COLO829 (cell line): ENCODE measurements at regions not wholly inside any gene's neighbourhood (a gene's known extent, or its start where the extent isn't known, plus 50 kb on each side); places are given as distances from the start of the nearest gene placed in this dataset.
A peak's percentile ranks its signal among the peaks of the same experiment; 100 is the strongest.

ENCODE experiments used
- DNase-seq: peaks from one replicate; pipeline ENCODE4 v3.0.0; 2012; ENCODE audit warnings: low spot score

DNA sequence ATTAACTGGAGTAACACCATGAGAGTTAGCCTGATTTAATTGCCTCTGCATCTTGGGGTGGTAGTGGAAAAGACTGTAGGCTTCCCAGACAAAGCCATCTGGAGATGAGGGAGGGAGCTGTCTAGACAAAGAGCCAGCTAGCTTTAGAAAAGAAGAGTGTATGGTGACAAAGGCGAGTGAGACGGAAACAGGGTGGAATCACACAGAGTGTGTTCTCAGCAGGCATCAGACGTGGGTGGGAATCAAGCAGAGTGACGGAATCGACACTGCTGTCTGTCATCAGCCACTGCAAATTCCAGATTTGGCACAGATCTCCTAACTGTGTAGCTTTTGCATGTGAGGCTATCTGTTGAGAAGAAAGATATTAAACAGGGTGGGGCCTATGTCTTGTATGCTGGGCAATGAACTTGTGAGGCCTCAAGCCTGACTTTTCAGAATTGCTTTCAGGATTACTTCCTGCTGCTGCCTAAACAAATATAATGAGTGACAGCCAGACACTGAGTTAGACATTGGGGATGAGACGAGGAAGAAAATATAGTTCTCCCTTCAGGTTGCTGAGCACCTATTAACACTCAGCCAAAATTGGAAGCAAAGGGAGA is 236.5 kb upstream of the GRIP1 start:
- no peak for DNase-seq

- no peak for DNase-seq
Measured at GRCh38 chr12:66916189-66916588, 237.3 kb upstream of the GRIP1 start.

GRCh38 chr12:66919466-66919865 is 240.6 kb upstream of the GRIP1 start:
- DNase-seq = no peak

DNA sequence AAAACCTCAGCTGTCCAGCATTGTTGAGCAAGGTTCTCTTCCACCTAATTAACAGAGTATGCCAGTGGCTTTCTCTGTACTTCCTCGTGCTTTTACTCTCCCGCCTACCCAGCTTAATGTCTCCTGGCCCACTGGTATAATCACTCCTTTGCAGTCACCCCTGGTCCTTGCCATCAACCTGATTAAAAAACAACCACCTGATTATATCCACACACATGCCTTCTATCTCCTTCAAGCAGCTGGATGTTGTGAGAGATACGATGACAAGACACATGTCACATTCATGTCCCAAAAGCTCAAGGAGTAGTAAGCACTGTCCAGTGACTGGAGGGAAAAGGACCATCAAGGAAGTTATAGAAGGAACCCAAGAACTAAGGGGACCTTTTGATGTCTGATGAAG is 241.3 kb upstream of the GRIP1 start:
- no peak for DNase-seq

DNA sequence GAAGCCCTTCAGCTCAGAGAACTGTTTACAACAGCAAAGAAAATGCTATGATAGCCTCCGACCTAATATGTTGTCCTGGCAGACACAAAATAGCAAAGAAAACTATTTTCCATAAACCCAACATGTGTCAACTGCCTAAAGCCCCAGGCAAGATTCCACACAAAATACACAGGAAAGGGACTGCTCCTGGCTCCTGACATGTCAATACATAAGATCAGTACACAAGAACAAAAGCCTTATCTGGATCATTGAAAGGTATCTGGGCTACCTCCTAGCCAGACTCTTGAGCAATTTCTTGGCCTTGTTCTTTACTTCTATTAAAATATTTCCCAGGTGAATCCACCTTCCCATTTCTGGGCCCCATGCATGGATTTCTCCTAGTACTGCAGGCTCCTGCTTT is 242.3 kb upstream of the GRIP1 start:
- DNase-seq = no peak

DNA sequence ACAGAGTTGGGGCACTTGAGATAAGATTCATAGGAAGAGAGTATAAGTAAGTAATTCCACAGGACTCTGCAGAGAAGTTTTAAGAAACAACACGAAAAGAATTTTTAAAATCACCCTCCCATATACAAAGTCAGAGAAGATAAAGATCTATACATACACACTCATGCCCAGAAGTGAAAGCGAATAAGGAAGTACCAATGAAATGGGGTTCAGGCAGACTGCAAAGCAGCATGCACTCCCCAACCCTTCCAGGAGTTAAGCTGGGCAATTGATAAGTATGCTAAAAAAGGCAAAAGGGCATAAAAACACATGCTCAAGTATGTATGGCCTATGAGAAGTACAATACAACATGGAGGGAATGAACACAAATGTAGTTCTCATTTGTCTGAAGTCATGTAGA is 246.2 kb upstream of the GRIP1 start:
- DNase-seq = no peak

GRCh38 chr12:66929121-66929520 is 250.2 kb upstream of the GRIP1 start:
- no peak for DNase-seq

GRCh38 chr12:66931091-66931490 is 252.2 kb upstream of the GRIP1 start:
- DNase-seq = no peak

DNA sequence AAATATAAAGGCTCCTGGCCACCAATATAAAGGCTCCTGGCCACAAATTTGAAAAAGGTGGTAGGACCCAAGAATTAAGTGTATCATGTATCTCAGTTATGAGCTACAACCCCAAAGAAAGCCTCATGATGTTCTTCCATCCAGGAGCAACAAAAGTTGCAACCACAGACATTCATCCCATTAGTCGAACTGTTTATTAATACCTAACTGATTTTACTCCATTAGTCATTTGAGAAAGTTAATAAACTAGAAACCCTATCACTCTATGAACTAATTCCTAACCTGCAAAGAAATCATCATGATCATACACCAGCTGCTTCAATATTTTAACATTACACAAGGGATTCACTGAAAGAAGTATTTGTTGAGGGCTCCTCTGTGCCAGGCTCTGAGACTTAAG is 253.2 kb upstream of the GRIP1 start:
- no peak for DNase-seq

DNA sequence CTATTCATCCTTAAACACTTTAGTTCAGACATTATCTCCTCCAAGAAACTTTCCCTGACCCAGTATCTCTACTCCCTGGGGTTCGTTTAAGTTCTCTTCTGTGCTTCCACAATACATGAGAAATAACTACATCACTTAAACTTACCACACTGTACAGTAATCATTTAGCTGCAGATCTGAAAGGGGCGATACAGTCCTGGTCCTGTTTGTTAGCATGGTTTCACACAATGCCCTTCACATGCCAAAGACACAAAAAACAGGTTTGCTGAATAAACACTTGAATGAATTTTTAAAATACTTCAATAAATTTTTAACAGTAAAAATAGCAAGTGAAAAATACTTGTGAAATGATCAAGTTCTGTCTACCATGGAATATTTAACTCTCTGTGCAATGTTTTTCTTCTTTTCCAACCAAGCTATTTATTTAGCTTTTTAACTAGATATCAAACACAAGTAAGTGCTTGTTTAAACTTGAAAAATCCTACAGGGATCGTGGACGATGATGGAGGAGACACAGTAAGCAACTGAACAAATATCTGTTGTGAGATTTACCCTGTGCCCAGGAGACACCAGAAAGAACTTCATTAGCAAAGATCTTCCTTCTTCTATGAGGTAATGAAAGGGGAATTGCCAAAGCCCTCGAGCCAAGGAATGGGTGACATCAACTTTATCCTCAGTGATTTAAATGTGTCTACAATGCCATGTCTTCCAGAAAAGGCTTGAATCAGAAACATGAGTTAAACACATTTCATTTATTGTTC is 255.6 kb upstream of the GRIP1 start:
- no peak for DNase-seq

GRCh38 chr12:66941150-66941549 is 262.3 kb upstream of the GRIP1 start:
- DNase-seq = no peak

- DNase-seq = no peak
Measured at GRCh38 chr12:66942741-66943465, 264.0 kb upstream of the GRIP1 start.

DNA sequence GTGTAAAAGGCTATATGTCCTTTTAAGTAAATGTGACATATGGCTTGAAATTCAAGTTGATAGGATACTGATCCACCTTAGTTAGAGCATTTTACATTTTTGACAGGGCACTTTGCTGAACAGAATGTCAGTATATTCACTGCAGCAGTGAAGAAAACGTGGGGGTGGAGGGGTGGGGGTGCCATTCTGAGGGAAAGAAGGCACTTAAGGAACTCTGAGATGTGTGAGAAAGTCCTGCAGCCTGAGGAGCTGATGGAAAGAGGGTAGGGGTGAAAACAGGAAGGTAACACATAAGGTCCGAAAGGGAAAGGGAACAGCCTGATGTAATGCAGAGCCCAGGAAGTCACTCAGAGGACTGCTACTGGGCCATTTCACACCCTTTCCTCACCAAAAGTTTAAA is 265.5 kb upstream of the GRIP1 start:
- no peak for DNase-seq

DNA sequence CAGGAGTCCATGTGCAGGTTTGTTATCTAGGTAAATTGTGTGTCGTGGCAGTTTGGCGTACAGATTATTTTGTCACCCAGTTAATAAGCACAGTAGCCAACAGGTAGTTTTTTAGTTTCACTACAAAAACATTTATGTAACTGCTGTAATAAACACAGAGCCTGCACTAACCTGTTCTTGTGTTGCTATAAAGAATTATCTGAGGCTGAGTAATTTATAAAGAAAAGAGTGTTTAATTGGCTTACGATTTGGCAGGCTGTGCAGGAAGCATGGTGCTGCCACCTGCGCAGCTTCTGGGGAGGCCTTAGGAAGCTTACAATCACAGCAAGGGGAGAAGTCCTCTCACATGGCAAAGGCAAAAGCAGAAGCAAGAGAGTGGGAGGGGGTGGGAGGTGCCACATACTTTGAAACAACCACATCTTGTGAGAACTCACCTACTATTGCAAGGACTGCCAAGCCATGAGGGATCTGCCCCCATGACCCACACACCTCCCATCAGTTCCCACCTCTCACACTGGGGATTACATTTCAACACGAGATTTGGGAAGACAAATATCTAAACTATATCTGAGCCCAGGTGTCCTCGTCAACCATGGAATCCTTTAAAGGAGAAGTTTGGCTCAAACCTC is 266.4 kb upstream of the GRIP1 start:
- DNase-seq = no peak

DNA sequence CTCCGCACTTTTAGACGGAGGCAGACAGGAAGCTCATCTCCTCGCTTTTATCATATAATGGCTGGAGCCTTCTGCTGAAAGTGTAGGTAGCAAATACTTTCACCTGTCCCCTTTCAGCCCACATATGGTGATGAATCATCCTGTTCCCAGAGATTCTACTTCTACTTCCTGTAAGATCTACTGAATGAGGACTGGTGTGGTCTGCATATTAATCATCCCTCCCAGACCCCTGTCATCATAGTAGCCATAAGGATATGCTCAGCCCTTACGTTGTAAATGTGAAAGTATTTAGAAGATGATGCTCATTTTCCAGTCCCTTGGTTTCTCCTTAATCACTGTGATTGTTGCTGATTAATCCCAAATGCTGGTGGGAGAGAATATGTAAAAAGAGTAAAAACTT is 268.2 kb upstream of the GRIP1 start:
- no peak for DNase-seq

DNA sequence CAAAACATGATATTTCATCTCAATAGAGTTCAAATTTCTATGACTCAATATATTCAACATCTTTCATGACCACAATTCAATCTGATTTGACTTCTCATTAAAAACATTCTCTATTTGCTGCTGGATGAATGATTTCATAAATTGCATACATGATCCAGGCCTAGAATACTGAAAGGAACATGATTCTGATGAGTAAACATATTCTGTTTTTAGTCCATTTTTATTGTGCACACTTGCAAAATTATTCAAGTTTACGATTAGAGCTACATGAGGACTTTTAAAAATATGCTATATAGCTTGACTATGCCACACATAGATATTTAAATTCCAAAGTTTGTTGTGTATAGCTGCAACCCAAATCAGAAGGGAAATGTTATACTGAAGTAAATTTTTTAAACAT is 273.8 kb upstream of the GRIP1 start:
- no peak for DNase-seq

GRCh38 chr12:66956300-66956699 is 277.4 kb upstream of the GRIP1 start:
- DNase-seq = no peak

DNA sequence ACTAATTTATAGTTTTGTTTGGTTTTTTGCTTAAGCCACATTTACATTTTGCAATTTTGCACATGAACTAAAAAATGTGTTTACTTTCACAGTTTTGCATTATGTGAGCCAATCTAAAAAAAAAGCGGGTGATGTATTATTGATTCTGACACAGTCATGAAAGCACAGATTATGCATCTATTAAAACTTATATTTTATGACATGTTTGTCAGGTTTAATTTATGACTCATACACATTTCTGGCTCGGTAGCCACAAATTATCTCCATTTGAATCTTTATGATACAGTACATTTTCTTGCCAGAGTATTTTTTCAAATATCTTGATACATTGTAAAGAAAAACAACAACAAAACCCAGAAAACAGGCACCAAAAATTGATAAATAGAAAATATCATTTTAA is 280.4 kb upstream of the GRIP1 start:
- DNase-seq = no peak

GRCh38 chr12:66960006-66960405 is 281.1 kb upstream of the GRIP1 start:
- DNase-seq = no peak

DNA sequence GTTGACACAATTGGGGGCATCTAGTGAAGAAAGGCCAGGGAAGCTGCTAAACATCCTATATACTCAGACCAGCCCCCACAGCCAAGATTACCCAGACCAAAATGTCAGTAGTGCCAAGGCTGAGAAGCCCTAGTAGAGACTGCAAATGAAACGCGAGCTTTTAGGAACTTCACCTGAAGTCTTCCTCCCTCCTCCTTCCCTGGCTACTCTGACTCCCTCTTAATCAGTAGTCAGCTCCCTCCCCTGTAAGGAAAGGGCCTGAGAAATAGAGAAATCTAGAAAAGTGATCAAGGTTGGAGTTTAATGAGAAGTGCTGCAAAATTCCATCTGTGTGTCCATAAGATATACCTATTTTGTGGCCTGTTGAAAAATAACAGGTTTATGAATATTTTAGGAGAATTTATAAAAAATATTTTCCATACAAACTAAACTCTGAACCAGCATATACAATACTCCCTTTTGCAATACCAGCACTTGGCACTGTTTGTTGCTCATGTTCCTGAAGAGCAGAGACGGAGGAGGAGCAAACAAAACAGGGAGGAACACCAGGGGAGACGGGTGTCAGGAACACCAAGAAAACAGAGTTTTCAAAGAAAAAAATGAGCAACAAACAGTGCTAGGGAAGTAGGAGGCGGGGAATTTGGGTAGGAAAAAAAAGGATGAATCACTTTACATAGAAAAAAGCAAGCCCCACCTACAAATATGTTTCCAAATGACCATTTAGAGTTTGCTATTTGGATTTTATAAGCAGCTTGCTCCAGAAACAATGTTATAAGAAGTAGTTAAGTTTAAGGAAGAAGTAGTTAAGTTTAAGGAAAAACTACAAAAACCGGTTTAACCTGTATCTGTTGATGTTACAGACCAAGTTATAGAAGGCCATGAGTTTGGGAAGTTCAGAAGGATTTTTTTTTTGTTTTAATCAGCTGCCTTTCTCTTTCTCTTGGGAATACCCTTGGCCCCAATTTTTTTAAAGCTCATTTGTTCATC is 282.1 kb upstream of the GRIP1 start:
- DNase-seq = peak; percentile 6

- DNase-seq = no peak
Measured at GRCh38 chr12:66962290-66962689, 283.4 kb upstream of the GRIP1 start.

DNA sequence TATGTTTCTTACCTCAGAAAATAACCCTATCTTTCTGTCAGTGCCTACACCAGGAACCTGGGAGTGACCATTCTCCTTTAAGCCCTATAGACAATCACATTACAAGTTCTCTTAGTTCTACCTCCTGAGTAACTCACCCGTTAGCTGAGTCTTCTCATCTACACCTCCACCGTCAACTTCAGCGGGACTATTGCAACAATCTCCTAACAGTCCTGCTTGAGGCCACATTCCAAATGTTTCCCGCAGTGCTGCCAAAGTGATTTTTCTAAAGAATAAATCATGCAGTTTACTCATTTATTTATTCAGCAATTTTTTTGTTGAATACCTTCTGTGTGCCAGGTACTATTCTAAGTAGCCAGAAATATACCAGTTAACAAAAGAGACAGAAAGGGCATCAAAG is 285.0 kb upstream of the GRIP1 start:
- no peak for DNase-seq
